ENCODE measurements at regions not wholly inside any gene's neighbourhood (a gene's known extent, or its start where the extent isn't known, plus 50 kb on each side); places are given as distances from the start of the nearest gene placed in this dataset.

DNA sequence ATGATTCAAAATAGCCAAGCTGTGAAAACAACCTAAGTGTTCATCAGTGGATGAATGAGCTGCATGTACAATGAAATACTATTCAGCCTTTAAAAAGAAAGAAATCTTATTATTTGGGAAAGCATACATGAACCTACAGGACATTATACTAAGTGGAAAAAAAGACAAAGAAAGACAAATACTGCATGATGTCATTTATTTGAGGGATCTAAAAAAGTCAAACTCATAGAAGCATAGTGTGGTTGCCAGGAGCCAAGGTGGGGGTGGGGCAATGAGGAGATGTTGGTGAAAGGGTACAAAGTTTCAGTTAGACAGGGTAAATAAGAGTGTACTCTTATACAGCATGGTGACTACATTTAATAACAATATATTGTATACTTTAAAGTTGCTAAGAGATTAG is 261.5 kb downstream of the PARP8 start:
- Histone ChIP-seq H3K27me3 (replicated peaks; ENCODE audit: insufficient read depth, low read depth, low read length, poor library complexity) (no peaks in the 10 kb centered on the region), H3K36me3 (ENCODE audit: insufficient read depth, low read length, poor library complexity, severe bottlenecking) (no peaks in the 10 kb centered on the region), H3K4me1 (ENCODE audit: insufficient read depth, low read length, poor library complexity, severe bottlenecking) (no peaks in the 10 kb centered on the region), H3K9me3 (ENCODE audit: low read depth, low read length, poor library complexity, severe bottlenecking) (no peaks in the 10 kb centered on the region), H3K27ac (ENCODE audit: low read depth, low read length, poor library complexity, severe bottlenecking) (no peak overlapping the region), H3K4me3 (ENCODE audit: low read depth, low read length, poor library complexity, severe bottlenecking) (no peak overlapping the region)
- no TSS peak for BruUV-seq (replicated peaks)
- TF ChIP-seq, protein P1, sequence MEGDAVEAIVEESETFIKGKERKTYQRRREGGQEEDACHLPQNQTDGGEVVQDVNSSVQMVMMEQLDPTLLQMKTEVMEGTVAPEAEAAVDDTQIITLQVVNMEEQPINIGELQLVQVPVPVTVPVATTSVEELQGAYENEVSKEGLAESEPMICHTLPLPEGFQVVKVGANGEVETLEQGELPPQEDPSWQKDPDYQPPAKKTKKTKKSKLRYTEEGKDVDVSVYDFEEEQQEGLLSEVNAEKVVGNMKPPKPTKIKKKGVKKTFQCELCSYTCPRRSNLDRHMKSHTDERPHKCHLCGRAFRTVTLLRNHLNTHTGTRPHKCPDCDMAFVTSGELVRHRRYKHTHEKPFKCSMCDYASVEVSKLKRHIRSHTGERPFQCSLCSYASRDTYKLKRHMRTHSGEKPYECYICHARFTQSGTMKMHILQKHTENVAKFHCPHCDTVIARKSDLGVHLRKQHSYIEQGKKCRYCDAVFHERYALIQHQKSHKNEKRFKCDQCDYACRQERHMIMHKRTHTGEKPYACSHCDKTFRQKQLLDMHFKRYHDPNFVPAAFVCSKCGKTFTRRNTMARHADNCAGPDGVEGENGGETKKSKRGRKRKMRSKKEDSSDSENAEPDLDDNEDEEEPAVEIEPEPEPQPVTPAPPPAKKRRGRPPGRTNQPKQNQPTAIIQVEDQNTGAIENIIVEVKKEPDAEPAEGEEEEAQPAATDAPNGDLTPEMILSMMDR (conservative IDR thresholded peaks at IDR 0.05; ENCODE audit: low read depth, low read length) = no peak
- no peak for TF ChIP-seq EZH2 (IDR thresholded peaks at IDR 0.05; ENCODE audit: borderline replicate concordance, low read depth, low read length, poor library complexity, severe bottlenecking)
- no peak for DNase-seq (ENCODE audit: low spot score)
- ChIA-PET POLR2A (ENCODE audit: low non-redundant PET) (no interaction called here), CTCF (no interaction called here)
- intact Hi-C loops (cut with micrococcal nuclease; ENCODE audit: unreplicated experiment) = no loop called here

DNA sequence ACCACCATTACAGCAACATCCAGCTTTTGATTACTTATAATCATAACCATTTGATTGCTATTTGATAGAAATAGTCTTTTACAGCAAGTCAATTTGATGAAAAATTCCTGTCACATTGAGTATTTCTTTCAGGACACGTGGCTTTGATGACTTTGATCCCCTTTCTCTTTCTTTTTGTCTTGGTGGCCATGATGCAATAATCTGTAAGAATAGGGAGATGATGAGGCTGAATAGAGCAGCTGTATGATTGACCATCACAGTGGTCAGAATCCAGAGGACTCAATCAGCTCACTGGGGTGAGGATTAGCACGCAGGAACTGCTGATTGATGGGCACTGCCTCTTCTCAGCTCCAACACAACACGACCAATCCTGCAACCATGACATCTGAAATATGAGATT is 262.7 kb downstream of the PARP8 start:
- DNase-seq (ENCODE audit: low spot score) = no peak
- TF ChIP-seq, protein P1 (conservative IDR thresholded peaks at IDR 0.05; ENCODE audit: low read depth, low read length) = no peak
- CTCF ChIA-PET = no interaction called here
- Histone ChIP-seq H3K36me3 (ENCODE audit: insufficient read depth, low read length, poor library complexity, severe bottlenecking) (no peaks in the 10 kb centered on the region), H3K4me3 (ENCODE audit: low read depth, low read length, poor library complexity, severe bottlenecking) (no peak overlapping the region), H3K9me3 (ENCODE audit: low read depth, low read length, poor library complexity, severe bottlenecking) (no peaks in the 10 kb centered on the region), H3K27ac (ENCODE audit: low read depth, low read length, poor library complexity, severe bottlenecking) (no peak overlapping the region), H3K27me3 (replicated peaks; ENCODE audit: insufficient read depth, low read depth, low read length, poor library complexity) (no peaks in the 10 kb centered on the region), H3K4me1 (ENCODE audit: insufficient read depth, low read length, poor library complexity, severe bottlenecking) (no peaks in the 10 kb centered on the region)
- POLR2A ChIA-PET (ENCODE audit: low non-redundant PET) = no interaction called here
- no TSS peak for BruUV-seq (replicated peaks)
- intact Hi-C loops (cut with micrococcal nuclease; ENCODE audit: unreplicated experiment) = no loop called here

DNA sequence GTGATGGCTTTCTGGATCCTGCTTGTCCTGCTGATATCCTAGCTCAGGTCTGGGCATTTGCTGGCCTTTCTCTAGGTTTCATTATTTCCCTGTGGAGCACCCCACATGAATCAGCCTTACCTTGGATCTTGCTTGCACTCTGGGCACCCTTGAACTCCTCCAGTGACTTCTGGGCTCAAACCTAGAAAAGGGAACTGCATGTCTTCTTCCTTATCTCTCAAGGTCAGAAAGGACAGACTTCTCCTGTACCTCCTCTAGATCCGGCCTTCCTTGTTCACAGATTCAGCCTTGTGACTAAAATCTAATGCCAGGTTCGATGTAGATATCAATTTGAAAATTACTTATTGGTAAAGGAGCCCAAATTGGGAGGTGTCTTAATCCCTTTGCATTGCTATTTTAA is 267.9 kb downstream of the PARP8 start:
- ChIA-PET POLR2A (ENCODE audit: low non-redundant PET) (no interaction called here), CTCF (no interaction called here)
- Histone ChIP-seq H3K27me3 (replicated peaks; ENCODE audit: insufficient read depth, low read depth, low read length, poor library complexity) (no peaks in the 10 kb centered on the region), H3K36me3 (ENCODE audit: insufficient read depth, low read length, poor library complexity, severe bottlenecking) (no peaks in the 10 kb centered on the region), H3K4me1 (ENCODE audit: insufficient read depth, low read length, poor library complexity, severe bottlenecking) (no peaks in the 10 kb centered on the region), H3K9me3 (ENCODE audit: low read depth, low read length, poor library complexity, severe bottlenecking) (no peaks in the 10 kb centered on the region), H3K4me3 (ENCODE audit: low read depth, low read length, poor library complexity, severe bottlenecking) (no peak overlapping the region), H3K27ac (ENCODE audit: low read depth, low read length, poor library complexity, severe bottlenecking) (no peak overlapping the region)
- no peak for TF ChIP-seq EZH2 (IDR thresholded peaks at IDR 0.05; ENCODE audit: borderline replicate concordance, low read depth, low read length, poor library complexity, severe bottlenecking)
- TF ChIP-seq, protein P1 (conservative IDR thresholded peaks at IDR 0.05; ENCODE audit: low read depth, low read length) = no peak
- intact Hi-C loops (cut with micrococcal nuclease; ENCODE audit: unreplicated experiment) = no loop called here
- BruUV-seq (replicated peaks) = no TSS peak
- no peak for DNase-seq (ENCODE audit: low spot score)
